NCI-H1048 (cell line): ENCODE measurements at regions not wholly inside any gene's neighbourhood (a gene's known extent, or its start where the extent isn't known, plus 50 kb on each side); places are given as distances from the start of the nearest gene placed in this dataset.
"Not testable (repeated sequence)": the region's sequence is repeated elsewhere in the genome, so short reads cannot be mapped to it uniquely, and the experiment has no call there.

Experiments used
- DNase-seq: peaks from one replicate; lab custom pipeline; 2025; lab: John Stamatoyannopoulos, UW

DNA sequence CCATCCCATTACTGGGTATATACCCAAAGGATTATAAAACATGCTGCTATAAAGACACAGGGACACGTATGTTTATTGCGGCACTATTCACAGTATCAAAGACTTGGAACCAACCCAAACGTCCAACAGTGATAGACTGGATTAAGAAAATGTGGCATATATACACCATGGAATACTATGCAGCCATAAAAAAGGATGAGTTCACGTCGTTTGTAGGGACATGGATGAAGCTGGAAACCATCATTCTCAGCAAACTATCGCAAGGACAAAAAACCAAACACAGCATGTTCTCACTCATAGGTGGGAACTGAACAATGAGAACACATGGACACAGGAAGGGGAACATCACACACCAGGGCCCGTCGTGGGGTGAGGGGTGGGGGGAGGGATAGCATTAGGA lies 106.1 kb downstream of the CHD1L start:
- DNase-seq = not testable (repeated sequence)

DNA sequence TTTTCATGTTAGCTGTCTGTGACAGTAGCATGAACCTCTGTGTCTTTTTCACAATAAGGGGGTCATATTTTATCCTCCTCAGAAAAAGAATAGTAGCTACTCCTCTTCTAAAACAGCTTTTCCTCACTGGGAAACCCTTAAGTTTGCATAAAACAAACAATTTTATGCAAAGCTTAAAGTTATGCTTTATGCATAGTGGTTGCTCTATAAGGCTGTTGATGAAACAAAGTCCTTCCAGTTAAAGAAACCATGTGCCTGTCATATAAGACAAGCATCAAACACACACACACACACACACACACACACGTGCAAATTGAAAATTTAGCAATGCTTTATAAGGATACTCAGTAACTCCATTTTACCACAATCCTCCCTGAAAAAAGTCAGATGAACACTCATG lies 107.0 kb downstream of the CHD1L start:
- DNase-seq = no peak

DNA sequence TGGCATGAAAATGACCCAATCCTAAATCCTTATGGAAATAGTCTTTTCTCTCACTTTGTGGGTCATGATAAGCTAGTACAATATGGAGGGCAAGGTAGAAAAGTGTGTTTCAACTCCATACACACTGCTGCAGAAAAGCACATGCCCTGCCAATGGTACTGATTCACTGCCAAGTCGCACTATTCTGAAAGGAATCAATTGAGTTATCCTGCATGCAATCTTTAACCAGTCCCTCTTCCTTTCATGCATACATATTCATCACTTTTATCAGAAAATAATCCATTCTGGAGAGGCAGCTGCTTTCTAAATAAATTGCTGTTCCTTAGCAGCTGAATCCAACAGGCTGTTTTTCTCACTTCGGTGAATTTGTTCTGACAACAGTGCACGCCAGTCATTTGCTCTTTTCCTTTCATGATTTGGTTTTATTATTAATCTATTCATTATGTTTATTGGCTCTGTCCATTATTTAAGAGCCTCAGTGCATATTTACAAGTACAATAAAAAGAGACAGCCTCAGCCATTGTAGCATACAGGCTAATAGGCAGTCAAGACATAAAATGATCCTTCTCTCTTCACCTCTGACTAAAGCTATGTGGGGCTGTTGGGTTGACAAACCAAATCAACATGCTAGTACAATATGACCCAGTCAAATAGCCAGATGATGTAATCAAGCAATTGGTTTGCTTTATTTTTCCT lies 108.8 kb downstream of the CHD1L start:
- no peak for DNase-seq

DNA sequence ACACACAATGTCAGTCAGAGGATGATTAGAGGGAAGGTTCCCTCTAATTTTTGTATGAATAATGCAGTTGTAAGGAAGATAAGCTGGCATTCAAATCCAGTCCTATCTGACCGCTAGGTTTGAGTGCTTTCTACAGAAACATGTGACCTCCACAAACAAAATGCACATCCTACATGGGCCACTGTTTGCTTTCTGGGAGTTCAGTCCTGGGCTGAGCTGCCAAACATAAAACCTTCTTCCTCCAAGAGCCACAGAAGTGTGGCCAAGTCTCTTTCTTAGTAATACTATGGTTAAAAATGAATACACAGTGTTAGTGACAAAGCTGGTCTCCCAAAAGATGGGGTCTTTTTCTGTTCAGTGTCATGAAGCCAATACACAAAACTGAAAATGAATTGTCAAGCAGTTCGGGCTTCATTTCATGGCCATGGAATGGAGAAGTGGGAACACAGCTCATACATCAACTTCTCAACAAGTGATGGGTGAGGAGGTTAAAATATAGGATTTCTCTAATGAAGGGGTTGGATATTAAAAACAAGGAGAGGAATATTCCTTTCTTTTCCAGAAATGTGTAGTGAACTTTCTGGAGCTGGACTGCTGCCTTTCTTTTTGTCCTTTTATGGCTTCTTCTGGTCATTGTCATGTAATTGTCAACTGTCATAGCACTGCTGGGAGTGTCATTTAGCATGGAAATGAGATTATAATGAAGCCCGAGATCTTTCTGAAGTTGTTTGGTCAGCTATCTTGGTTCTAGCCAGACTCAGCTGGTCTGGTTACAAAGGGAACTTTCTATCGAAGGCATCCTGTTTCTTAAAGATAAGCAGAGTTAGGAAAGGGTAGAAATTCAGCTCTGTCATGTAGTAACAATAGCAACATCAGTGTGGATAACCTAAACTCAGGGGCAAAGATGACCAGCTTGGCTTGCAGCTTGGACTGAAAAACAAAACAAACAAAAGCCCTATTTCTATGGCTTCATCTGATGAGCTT lies 135.1 kb downstream of the CHD1L start:
- no peak for DNase-seq

DNA sequence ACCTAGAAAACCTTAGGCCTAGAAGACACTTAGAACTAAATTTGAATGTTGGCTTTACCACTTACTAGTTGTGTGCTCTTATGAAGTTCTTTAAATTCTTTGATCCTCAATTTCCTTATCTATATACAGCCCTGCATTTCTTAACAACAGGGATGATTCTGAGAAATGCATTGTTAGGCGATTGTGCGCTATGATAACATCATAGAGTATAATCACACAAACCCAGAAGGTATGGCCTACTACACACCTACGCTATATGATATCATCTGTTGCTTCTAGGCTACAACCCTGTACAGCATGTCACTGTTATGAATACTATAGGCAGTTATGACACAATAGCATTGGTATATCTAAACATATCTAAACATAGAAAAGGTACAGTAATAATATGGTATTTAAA lies 137.4 kb downstream of the CHD1L start:
- no peak for DNase-seq

DNA sequence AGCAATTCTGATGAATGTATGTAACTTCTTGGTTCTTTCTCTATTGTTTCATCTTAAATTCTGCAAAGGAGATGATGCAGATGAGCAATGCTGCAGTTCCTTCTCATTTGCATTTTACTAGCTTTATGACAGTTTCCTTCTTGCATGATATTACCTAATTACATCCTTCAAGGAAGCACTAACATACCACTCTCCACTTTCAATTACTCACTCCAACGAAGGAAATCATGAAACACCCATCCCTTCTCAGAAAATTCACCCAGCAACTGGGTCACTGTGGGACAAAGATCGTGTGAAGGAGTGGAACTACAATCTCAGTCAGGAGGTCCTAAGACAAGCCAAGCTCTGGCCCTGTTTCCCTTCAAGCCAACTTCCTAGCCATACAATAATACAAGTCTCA lies 142.3 kb downstream of the CHD1L start:
- no peak for DNase-seq

DNA sequence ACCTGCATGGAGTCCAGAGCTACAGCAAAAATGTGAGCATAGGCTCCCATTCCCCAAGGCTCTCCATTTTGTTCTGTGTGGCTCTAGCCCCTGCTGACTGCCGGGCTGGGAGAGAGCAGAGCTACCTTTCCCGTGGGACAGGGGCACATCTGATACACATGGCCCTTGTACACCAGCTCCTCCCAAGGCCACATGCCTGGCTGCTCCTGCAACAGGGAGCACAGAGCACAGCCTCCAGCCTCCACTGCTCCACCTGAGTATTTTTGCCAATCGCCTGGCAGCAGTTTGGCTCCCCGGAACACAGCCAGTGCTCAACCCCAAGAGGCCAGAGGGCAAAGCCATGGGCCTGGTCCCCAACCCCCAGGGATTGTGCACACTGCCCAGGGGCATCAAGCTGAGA lies 146.5 kb downstream of the CHD1L start:
- no peak for DNase-seq

DNA sequence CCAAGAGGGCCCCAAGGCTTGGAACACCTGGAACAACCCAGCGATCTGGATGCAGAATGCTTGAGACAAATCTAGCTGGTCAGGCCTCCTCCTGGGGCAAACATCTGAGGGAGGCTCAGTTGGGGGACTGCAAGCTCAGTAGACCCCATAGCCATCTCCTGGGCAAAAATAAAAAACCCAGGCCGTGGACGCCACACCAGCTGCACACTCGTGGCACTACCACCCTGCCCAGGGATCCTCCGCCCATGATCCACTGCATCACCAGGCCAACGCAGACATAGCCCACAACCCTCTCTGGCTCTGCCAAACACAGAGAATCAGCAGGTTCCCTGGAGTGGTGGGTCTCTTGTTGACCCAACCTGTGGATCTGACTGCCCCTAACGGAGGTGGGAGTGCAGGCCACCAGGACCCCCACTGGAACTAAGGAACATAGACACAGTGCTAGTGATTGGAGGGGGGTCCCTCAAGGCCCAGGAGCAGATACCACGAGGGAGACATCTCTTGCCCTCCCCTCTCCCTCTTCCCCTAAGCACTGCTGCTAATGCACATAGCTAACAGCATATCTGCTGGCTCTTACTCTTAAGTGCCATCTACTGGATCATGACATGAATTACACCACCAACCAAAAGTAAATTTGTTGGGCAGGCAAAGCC lies 147.2 kb downstream of the CHD1L start:
- peak; percentile 5 for DNase-seq

DNA sequence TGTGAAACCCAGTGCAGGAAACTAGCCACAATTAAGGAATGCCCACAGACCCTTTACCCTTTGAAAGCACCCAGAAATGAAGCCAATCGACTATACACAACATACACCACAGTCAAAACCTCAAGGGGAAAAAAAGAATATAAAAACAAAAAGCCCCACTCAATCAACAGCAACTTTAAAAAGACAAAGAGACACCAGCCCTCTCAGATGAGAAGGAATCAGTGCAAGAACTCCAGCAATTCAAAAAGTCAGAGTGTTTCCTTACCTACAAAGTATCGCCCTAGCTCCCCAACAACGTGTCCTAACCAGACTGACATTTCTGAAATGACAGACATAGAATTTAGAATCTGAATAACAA lies 147.7 kb downstream of the CHD1L start:
- no peak for DNase-seq

DNA sequence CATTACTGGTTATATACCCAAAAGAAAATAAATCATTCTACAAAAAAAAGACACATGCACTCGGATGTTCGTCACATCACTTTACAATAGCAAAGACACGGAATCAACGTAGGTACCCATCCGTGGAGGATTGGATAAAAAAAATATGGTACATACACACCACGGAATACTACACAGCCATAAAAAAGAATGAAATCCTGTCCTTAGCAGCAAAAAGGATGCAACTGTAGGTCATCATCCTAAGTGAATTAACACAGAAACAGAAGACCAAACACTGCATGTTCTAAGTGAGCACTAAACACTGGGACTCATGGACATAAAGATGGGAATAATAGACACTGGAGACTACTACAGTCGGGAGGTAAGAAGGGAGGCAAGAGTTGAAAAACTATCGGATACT lies 148.6 kb downstream of the CHD1L start:
- DNase-seq = no peak

DNA sequence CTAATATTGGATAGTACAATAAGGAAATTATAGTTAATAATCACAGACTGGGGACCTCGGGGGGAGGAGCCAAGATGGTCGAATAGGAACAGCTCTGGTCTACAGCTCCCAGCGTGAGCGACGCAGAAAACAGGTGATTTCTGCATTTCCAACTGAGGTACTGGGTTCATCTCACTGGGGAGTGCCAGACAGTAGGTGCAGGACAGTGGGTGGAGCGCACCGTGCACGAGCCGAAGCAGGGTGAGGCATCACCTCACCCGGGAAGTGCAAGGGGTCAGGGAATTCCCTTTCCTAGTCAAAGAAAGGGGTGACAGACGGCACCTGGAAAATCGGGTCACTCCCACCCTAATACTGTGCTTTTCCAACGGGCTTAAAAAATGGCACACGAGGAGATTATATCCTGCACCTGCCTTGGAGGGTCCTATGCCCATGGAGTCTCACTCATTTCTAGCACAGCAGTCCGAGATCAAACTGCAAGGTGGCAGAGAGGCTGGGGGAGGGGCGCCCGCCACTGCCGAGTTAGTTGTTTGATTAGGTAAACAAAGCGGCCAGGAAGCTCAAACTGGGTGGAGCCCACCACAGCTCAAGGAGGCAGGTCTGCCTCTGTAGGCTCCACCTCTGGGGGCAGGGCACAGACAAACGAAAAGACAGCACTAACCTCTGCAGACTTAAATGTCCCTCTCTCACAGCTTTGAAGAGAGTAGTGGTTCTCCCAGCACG lies 138.8 kb upstream of the BCL9 start:
- not testable (repeated sequence) for DNase-seq

DNA sequence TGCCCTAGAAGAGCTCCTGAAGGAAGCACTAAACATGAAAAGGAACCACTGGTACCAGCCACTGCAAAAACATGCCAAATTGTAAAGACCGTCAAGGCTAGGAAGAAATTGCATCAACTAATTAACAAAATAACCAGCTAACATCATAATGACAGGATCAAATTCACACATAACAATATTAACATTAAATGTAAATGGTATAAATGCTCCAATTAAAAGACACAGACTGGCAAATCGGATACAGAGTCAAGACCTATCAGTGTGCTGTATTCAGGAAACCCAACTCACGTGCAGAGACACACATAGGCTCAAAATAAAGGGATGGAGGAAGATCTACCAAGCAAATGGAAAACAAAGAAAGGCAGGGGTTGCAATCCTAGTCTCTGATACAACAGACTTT lies 137.0 kb upstream of the BCL9 start:
- not testable (repeated sequence) for DNase-seq

DNA sequence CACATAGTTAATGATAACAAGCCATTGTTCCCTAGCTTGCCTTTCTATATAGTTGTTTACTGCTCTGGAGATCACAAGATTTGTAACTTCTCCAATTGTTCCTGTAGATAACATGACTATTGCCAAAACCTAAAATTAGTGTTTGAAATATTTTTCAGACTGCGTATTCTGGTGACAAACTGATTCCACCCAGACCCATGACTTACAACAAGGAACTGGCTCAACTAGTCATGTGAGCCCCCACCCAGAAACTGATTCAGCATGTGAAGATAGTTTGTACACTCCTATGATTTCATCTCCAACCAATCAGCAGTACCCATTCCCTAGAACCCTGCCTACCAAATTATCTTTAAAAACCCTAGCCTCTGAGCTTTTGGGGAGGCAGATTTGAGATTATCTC lies 131.4 kb upstream of the BCL9 start:
- no peak for DNase-seq

DNA sequence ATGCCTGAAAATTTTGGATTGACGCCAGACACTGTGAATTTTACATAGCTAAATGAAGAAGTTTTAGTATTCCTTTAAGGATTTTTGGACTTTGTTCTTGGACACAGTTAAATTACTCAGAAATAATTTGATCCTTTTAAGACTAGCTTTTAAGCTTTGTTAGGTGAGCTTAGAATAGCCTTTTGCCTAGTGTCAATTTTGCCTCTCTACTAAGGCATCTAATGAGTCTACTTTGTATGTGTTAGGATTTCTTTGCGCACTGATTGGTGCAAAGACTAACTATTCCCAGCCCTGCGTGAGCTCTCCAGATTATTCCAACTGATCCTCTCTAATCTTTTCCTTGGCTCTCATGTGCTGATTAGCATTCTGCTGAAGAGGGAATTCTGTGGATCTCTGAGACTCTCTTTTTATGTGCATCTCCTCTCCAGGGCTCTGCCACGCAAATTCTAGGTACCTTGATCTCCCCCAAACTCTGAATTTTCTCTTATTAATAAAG lies 128.1 kb upstream of the BCL9 start:
- no peak for DNase-seq

DNA sequence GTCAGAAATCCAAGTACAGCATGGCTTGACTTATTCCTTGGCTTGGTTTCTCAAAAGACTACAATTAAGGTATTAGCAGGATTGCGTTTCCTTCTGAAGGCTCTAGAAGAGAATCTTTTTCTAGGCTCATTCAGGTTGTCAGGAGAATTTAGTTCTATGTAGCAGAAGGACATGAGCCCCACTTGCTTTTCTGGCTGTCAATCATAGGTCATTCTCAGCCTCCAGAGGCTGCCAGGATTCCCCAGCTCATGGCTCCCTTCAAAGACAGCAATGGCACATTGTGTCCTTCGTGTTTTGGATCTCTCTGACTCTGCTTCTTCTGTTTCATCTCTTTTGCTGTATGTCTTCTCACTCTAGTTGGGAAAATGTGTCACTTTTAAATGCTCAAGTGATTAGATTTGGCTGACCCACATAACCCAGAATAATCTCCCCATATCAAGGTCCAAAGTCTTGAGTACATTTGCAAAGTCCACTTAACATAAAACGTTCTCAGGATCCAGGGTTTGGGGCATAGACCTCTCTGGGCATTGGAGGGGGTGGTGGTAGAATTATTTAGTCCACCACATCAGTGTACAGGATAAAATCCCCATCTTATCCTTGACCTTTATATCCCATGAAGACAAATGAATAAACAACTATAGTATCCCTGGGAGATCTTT lies 126.7 kb upstream of the BCL9 start:
- DNase-seq = no peak

DNA sequence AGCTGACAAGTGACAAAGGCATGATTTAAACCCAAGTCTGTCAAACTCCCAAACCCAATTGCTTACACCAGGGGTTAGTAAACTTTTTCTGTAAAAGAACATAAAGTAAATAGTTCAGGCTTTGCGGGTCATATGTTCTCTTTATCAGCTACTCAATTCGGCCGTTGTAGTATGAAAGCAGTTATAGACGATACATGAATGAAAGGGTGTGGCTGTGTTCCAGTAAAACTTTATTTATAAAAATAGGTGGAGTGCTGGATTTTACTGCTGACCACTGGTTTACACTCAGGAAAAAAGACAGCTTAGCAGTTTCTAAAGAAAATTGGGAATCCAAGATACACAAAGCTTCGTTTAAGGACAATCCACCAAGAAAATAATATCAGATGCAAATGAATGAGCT lies 124.3 kb upstream of the BCL9 start:
- no peak for DNase-seq

DNA sequence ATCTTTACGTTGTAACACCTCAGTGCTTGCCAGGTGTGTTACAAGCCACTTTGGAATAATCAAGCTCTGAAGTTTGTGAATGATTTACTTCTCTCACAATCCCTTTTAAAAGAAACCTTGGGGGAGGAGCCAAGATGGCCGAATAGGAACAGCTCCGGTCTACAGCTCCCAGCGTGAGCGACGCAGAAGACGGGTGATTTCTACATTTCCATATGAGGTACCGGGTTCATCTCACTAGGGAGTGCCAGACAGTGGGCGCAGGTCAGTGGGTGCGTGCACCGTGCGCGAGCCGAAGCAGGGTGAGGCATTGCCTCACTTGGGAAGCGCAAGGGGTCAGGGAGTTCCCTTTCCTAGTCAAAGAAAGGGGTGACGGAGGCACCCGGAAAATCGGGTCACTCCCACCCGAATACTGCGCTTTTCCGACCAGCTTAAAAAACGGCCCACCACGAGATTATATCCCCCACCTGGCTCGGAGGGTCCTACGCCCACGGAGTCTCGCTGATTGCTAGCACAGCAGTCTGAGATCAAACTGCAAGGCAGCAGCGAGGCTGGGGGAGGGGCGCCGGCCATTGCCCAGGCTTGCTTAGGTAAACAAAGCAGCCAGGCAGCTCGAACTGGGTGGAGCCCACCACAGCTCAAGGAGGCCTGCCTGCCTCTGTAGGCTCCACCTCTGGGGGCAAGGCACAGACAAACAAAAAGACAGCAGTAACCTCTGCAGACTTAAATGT lies 118.0 kb upstream of the BCL9 start:
- DNase-seq = not testable (repeated sequence)

DNA sequence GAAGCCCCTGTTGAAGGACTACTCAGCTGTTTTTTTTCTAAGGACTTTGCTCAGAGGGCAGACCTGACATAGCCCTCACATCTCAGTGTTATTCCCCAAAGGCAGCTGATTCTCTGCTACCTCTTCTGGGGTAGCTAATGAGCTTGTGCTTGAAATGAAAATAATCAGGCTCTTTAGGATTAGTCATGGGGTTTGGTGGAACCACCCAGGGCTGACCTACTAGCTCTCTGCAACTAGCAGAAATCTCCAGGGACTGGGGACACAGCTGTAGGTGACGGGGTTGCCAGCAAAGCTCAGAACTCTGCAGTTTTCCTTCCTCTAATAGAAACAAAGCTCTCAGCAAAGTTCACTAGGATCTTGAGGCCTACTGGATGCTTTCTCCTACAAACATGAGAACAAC lies 106.4 kb upstream of the BCL9 start:
- no peak for DNase-seq

DNA sequence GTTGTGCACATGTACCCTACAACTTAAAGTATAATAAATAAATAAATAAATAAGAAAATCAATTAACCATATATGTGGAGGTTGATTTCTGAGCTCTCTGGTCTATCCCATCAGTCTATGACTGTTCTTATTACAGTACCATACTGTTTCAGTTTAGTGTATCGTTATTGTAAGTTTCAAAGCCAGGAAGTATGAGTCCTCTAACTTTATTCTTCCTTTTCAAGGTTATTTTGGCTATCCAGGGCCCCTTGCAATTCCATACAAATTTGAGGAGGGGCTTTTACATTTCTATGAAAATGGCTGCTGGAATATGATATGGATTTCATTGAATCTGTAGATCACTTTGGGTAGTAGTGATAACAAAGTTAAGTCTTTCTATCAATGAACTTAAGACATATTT lies 96.9 kb upstream of the BCL9 start:
- DNase-seq = no peak

DNA sequence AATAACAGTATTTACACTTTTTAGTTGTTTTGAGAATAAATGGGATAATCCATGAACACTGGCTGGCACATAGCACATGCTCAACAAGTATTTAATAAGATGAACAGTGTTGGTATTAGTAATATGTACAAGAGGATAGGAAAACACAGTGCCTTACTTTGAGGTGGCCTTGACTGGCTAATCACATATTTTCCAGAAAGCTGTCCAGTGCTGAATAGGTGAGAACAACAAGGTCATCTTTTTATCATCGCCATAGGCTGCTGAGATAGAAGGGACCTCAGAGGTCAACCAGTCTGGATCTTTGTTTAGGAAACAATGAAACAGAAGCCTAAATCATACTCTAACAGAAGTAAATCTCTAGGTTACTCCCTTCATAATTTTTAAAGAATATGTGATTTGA lies 89.7 kb upstream of the BCL9 start:
- no peak for DNase-seq

DNA sequence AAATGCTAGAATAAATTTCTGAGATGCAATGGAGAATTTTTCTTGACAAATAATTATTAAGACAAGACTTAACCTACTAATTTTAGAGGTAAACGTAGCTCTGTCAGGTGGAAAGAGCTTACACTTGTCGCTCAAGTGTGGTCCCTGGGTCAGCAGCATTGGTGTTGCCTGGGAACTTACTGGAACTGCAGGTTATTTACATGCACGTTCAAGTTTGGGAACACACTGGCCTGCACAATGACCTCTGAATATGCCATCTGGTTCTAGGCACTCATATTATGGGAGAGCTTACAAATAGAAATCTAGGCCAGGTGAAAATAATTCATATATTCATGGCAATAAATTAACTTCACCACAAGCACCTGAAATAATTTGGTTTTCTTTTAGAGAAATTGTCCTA lies 88.5 kb upstream of the BCL9 start:
- DNase-seq = no peak
